ENCODE measurements at regions not wholly inside any gene's neighbourhood (a gene's known extent, or its start where the extent isn't known, plus 50 kb on each side); places are given as distances from the start of the nearest gene placed in this dataset.
A peak's percentile ranks its signal among the peaks of the same experiment; 100 is the strongest.

- Histone ChIP-seq H3K79me2 (ENCODE audit: control insufficient read depth, insufficient read depth, low read length) (no peaks in the 10 kb centered on the region), H4K20me1 (ENCODE audit: control insufficient read depth, extremely low read depth, insufficient read depth, low read length) (no peaks in the 10 kb centered on the region), H3K36me3 (ENCODE audit: control insufficient read depth, insufficient read depth, low read length) (no peaks in the 10 kb centered on the region), H3K4me2 (ENCODE audit: extremely low read depth, insufficient read depth, low read length) (no peak overlapping the region), H3K9me3 (ENCODE audit: control insufficient read depth, insufficient read depth, low read depth, low read length) (no peaks in the 10 kb centered on the region), H2AFZ (ENCODE audit: low read length) (no peak overlapping the region), H3K4me1 (ENCODE audit: control insufficient read depth, extremely low read depth, insufficient read depth, low read length) (no peaks in the 10 kb centered on the region), H3K27ac (ENCODE audit: insufficient read depth, low read length) (no peak overlapping the region), H3K4me3 (replicated peaks in 1 of 4; ENCODE audit: control extremely low read depth in 1 of 4, insufficient read depth in 1 of 4, low read depth in 3 of 4, low read length in 4 of 4) (no peak overlapping the region), H3K9ac (ENCODE audit: insufficient read depth, low read length) (no peak overlapping the region), H3K27me3 (ENCODE audit: control insufficient read depth, insufficient read depth, low read length) (no peaks in the 10 kb centered on the region)
- no peak for DNase-seq (ENCODE audit: low read depth in 2 of 2)
- TF ChIP-seq, protein P1, sequence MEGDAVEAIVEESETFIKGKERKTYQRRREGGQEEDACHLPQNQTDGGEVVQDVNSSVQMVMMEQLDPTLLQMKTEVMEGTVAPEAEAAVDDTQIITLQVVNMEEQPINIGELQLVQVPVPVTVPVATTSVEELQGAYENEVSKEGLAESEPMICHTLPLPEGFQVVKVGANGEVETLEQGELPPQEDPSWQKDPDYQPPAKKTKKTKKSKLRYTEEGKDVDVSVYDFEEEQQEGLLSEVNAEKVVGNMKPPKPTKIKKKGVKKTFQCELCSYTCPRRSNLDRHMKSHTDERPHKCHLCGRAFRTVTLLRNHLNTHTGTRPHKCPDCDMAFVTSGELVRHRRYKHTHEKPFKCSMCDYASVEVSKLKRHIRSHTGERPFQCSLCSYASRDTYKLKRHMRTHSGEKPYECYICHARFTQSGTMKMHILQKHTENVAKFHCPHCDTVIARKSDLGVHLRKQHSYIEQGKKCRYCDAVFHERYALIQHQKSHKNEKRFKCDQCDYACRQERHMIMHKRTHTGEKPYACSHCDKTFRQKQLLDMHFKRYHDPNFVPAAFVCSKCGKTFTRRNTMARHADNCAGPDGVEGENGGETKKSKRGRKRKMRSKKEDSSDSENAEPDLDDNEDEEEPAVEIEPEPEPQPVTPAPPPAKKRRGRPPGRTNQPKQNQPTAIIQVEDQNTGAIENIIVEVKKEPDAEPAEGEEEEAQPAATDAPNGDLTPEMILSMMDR (conservative IDR thresholded peaks at IDR 0.05 in 1 of 2, IDR thresholded peaks at IDR 0.05 in 1 of 2; ENCODE audit: low read depth in 1 of 2, low read length in 2 of 2), result no peak
- no peak for TF ChIP-seq EZH2 (IDR thresholded peaks at IDR 0.05; ENCODE audit: low read length, missing control alignments)
These were observed 122.2 kb downstream of the ANXA5 start for GRCh38 chr4:121574618-121575017.

DNA sequence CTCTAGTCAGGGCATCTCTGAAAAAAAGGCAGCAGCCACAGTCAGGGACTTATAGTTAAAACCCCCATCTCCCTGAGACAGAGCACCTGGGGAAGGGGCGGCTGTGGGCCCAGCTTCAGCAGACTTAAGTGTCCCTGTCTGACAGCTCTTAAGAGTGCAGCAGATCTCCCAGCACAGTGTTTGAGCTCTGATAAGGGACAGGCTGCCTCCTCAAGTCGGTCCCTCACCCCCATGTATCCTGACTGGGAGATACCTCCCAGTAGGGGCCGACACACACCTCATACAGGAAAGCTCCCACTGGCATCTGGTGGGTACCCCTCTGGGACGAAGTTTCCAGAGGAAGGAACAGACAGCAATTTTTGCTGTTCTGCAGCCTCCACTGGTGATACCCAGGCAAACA is 129.0 kb downstream of the ANXA5 start:
- H3K9me3 ChIP-seq (ENCODE audit: control insufficient read depth, insufficient read depth, low read depth, low read length), result no peaks in the 10 kb centered on the region
- H3K4me1 ChIP-seq (ENCODE audit: control insufficient read depth, extremely low read depth, insufficient read depth, low read length), result no peaks in the 10 kb centered on the region
- H3K27ac ChIP-seq (ENCODE audit: insufficient read depth, low read length), result no peak overlapping the region
- H3K79me2 ChIP-seq (ENCODE audit: control insufficient read depth, insufficient read depth, low read length), result no peaks in the 10 kb centered on the region
- no peak overlapping the region for H3K9ac ChIP-seq (ENCODE audit: insufficient read depth, low read length)
- no peak for DNase-seq (ENCODE audit: low read depth in 2 of 2)
- no peaks in the 10 kb centered on the region for H3K27me3 ChIP-seq (ENCODE audit: control insufficient read depth, insufficient read depth, low read length)
- no peak overlapping the region for H3K4me2 ChIP-seq (ENCODE audit: extremely low read depth, insufficient read depth, low read length)
- H3K4me3 ChIP-seq (replicated peaks in 1 of 4; ENCODE audit: control extremely low read depth in 1 of 4, insufficient read depth in 1 of 4, low read depth in 3 of 4, low read length in 4 of 4), result no peak overlapping the region
- TF ChIP-seq, protein P1 (conservative IDR thresholded peaks at IDR 0.05 in 1 of 2, IDR thresholded peaks at IDR 0.05 in 1 of 2; ENCODE audit: low read depth in 1 of 2, low read length in 2 of 2), result no peak
- TF ChIP-seq EZH2 (IDR thresholded peaks at IDR 0.05; ENCODE audit: low read length, missing control alignments), result no peak
- H2AFZ ChIP-seq (ENCODE audit: low read length), result no peak overlapping the region
- H4K20me1 ChIP-seq (ENCODE audit: control insufficient read depth, extremely low read depth, insufficient read depth, low read length), result no peaks in the 10 kb centered on the region
- no peaks in the 10 kb centered on the region for H3K36me3 ChIP-seq (ENCODE audit: control insufficient read depth, insufficient read depth, low read length)

- Histone ChIP-seq H3K4me1 (ENCODE audit: control insufficient read depth, extremely low read depth, insufficient read depth, low read length) (no peaks in the 10 kb centered on the region), H3K79me2 (ENCODE audit: control insufficient read depth, insufficient read depth, low read length) (no peaks in the 10 kb centered on the region), H3K9me3 (ENCODE audit: control insufficient read depth, insufficient read depth, low read depth, low read length) (no peaks in the 10 kb centered on the region), H3K4me2 (ENCODE audit: extremely low read depth, insufficient read depth, low read length) (no peak overlapping the region), H3K27ac (ENCODE audit: insufficient read depth, low read length) (no peak overlapping the region), H3K9ac (ENCODE audit: insufficient read depth, low read length) (no peak overlapping the region), H3K27me3 (ENCODE audit: control insufficient read depth, insufficient read depth, low read length) (no peaks in the 10 kb centered on the region), H3K4me3 (replicated peaks in 1 of 4; ENCODE audit: control extremely low read depth in 1 of 4, insufficient read depth in 1 of 4, low read depth in 3 of 4, low read length in 4 of 4) (no peak overlapping the region), H2AFZ (ENCODE audit: low read length) (no peak overlapping the region), H3K36me3 (ENCODE audit: control insufficient read depth, insufficient read depth, low read length) (no peaks in the 10 kb centered on the region), H4K20me1 (ENCODE audit: control insufficient read depth, extremely low read depth, insufficient read depth, low read length) (no peaks in the 10 kb centered on the region)
- peak; percentile 3 to 39 for DNase-seq (ENCODE audit: low read depth in 2 of 2)
- TF ChIP-seq, protein P1 (conservative IDR thresholded peaks at IDR 0.05 in 1 of 2, IDR thresholded peaks at IDR 0.05 in 1 of 2; ENCODE audit: low read depth in 1 of 2, low read length in 2 of 2), result no peak
These were observed 131.9 kb downstream of the ANXA5 start for GRCh38 chr4:121564840-121565375.
